ENCODE measurements at regions not wholly inside any gene's neighbourhood (a gene's known extent, or its start where the extent isn't known, plus 50 kb on each side); places are given as distances from the start of the nearest gene placed in this dataset.

GRCh38 chr6:133641104-133641503, 247.8 kb upstream of the TCF21 start:
- no peak overlapping the region for H3K9ac ChIP-seq (ENCODE audit: insufficient read depth in 1 of 2, low read depth in 2 of 2, low read length in 2 of 2)
- no peaks in the 10 kb centered on the region for H4K20me1 ChIP-seq (replicated peaks; ENCODE audit: control insufficient read depth, insufficient read depth, low read length)
- no peak overlapping the region for H3K27ac ChIP-seq (ENCODE audit: extremely low read depth, low read depth, low read length)
- H3K9me3 ChIP-seq (replicated peaks; ENCODE audit: control insufficient read depth, insufficient read depth, low read depth, low read length): no peaks in the 10 kb centered on the region
- no peak overlapping the region for H3K4me3 ChIP-seq
- no peaks in the 10 kb centered on the region for H3K4me1 ChIP-seq (replicated peaks in 1 of 2; ENCODE audit: control insufficient read depth in 2 of 2, insufficient read depth in 2 of 2, low read length in 2 of 2)
- no peaks in the 10 kb centered on the region for H3K27me3 ChIP-seq (ENCODE audit: control insufficient read depth in 2 of 2, insufficient read depth in 2 of 2, low read length in 2 of 2)
- no peak for FAIRE-seq
- 2% methylated on average over 5 of the region's 5 CpGs for WGBS (ENCODE audit: insufficient coverage, low coverage, missing lambda C conversion rate)
- intact Hi-C loops (cut with micrococcal nuclease) (no loop called here), in situ Hi-C loops (cut with MboI) (no loop called here)
- POLR2A ChIA-PET: no interaction called here
- no peaks in the 10 kb centered on the region for H3K79me2 ChIP-seq (ENCODE audit: control insufficient read depth, insufficient read depth, low read length)
- no peak overlapping the region for H2AFZ ChIP-seq (ENCODE audit: low read depth, low read length)
- DNase-seq (ENCODE audit: extremely low read depth in 1 of 4, low spot score in 3 of 4): no peak
- H3K4me2 ChIP-seq (ENCODE audit: insufficient read depth, low read length): no peak overlapping the region
- no peaks in the 10 kb centered on the region for H3K9me1 ChIP-seq (ENCODE audit: control insufficient read depth, insufficient read depth, low read length)
- no peak for TF ChIP-seq CTCF (IDR thresholded peaks at IDR 0.05 in 2 of 3, conservative IDR thresholded peaks at IDR 0.05 in 1 of 3; ENCODE audit: insufficient read depth in 2 of 3, low read depth in 1 of 3, low read length in 3 of 3)
- TF ChIP-seq CEBPB (tag; IDR thresholded peaks at IDR 0.05): no peak
- TF ChIP-seq RFX5 (IDR thresholded peaks at IDR 0.05; ENCODE audit: low read depth, low read length): no peak
- TF ChIP-seq BCOR (IDR thresholded peaks at IDR 0.05): no peak
- no peak for TF ChIP-seq ZBTB17 (CRISPR knock-in tag; IDR thresholded peaks at IDR 0.05)
- no peak for TF ChIP-seq OTX1 (CRISPR knock-in tag; IDR thresholded peaks at IDR 0.05)
- TF ChIP-seq ZNF707 (CRISPR knock-in tag; conservative IDR thresholded peaks at IDR 0.05): no peak
- TF ChIP-seq RNF219 (CRISPR knock-in tag; IDR thresholded peaks at IDR 0.05): no peak
- TF ChIP-seq PCBP1 (IDR thresholded peaks at IDR 0.05; ENCODE audit: low read depth, low read length, poor library complexity, severe bottlenecking): no peak
- no peak for TF ChIP-seq ZNF699 (CRISPR knock-in tag; IDR thresholded peaks at IDR 0.05; ENCODE audit: insufficient replicate concordance)
- no peak for TF ChIP-seq CREM (IDR thresholded peaks at IDR 0.05; ENCODE audit: low read depth)
- TF ChIP-seq ARID1B (IDR thresholded peaks at IDR 0.05): no peak
- no peak for TF ChIP-seq CBX3 (IDR thresholded peaks at IDR 0.05; ENCODE audit: borderline replicate concordance in 1 of 2, low read length in 2 of 2)
- no peak for ATAC-seq
- CTCF ChIA-PET (ENCODE audit: low intra/inter-chr PET ratio): no interaction called here
- no peaks in the 10 kb centered on the region for H3K36me3 ChIP-seq (ENCODE audit: control insufficient read depth, insufficient read depth, low read length)
- BruUV-seq (replicated peaks): no TSS peak

Measured in K562 (cell line).